Tibial artery (tissue), 4 donors: ENCODE measurements at regions not wholly inside any gene's neighbourhood (a gene's known extent, or its start where the extent isn't known, plus 50 kb on each side); places are given as distances from the start of the nearest gene placed in this dataset.
"Not testable (repeated sequence)": the region's sequence is repeated elsewhere in the genome, so short reads cannot be mapped to it uniquely, and the experiment has no call there.

Source experiments
- DNase-seq, 2 donors: peaks; one replicate each; pipeline ENCODE4 v3.0.0-alpha.2; 2019
- H3K27ac ChIP-seq, 2 donors: fragments of 200-600 bp; sonication (generic) in 1 of 2; 1 replicate in 1 of 2; 2 replicates in 1 of 2; pipeline ENCODE4 v1.5.1; 2018 to 2019; ENCODE audit warnings: mild to moderate bottlenecking in 1 of 2
- H3K27me3 ChIP-seq, 2 donors: fragments of 200-600 bp; sonication (generic) in 1 of 2; one replicate each; pipeline versions ENCODE4 v1.5.1 to v1.6.0; 2016 to 2019
- H3K36me3 ChIP-seq, 3 donors: fragments of 200-600 bp; sonication (generic) in 2 of 3; one replicate each; pipeline ENCODE4 v1.5.1; 2016 to 2019; ENCODE audit warnings: mild to moderate bottlenecking in 2 of 3
- H3K4me1 ChIP-seq, 4 donors: fragments of 200-600 bp; sonication (generic) in 2 of 4; 1 replicate in 3 of 4; 2 replicates in 1 of 4; pipeline ENCODE4 v1.5.1; 2016 to 2019
- H3K4me3 ChIP-seq, 2 donors: fragments of 200-600 bp; sonication (generic) in 1 of 2; 1 replicate in 1 of 2; 2 replicates in 1 of 2; pipeline ENCODE4 v1.5.1; 2018 to 2019; ENCODE audit warnings: mild to moderate bottlenecking in 2 of 2
- H3K9me3 ChIP-seq, 3 donors: fragments of 200-600 bp; sonication (generic) in 1 of 3; one replicate each; pipeline ENCODE4 v1.5.1; 2016 to 2019
- intact Hi-C: fragments of 100-400 bp; cut with DNase I; formaldehyde crosslinking; loops from one replicate; pipeline ENCODE4 v1.15.0; 2023; ENCODE audit warnings: low total_unique reads
- TF ChIP-seq, protein P1 (sequence below), 2 experiments: fragments of 200-600 bp in 1 of 2; fragments of 450-650 bp in 1 of 2; IDR thresholded peaks; one replicate each; pipeline ENCODE4 v1.5.1; 2017 to 2019; ENCODE audit warnings: antibody characterized with exemption in 2 of 2, mild to moderate bottlenecking in 1 of 2, moderate library complexity in 1 of 2

DNA sequence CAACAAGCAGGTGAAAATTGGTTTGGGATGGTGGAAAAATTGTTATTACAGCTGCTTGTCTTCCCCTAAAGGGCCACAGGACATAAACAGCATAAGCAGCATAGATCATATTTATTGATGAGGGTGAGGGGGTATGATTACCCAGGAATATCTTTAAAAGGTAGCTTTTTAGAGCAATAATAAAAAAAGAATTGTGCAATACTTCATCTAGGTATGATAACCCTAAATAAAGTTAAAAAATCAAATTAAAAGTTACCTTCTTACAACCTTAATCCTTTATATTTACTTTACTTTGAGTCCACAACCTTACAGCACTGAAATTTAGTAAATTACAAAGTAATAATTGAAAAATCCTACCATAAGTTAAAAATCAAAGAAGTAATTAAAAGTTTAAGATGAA, 653.3 kb upstream of the RGS18 start:
- TF ChIP-seq, protein P1, sequence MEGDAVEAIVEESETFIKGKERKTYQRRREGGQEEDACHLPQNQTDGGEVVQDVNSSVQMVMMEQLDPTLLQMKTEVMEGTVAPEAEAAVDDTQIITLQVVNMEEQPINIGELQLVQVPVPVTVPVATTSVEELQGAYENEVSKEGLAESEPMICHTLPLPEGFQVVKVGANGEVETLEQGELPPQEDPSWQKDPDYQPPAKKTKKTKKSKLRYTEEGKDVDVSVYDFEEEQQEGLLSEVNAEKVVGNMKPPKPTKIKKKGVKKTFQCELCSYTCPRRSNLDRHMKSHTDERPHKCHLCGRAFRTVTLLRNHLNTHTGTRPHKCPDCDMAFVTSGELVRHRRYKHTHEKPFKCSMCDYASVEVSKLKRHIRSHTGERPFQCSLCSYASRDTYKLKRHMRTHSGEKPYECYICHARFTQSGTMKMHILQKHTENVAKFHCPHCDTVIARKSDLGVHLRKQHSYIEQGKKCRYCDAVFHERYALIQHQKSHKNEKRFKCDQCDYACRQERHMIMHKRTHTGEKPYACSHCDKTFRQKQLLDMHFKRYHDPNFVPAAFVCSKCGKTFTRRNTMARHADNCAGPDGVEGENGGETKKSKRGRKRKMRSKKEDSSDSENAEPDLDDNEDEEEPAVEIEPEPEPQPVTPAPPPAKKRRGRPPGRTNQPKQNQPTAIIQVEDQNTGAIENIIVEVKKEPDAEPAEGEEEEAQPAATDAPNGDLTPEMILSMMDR (IDR thresholded peaks at IDR 0.05) = no peak
- Histone ChIP-seq H3K9me3 (no peaks in the 10 kb centered on the region), H3K27ac (no peak overlapping the region), H3K4me1 (no peaks in the 10 kb centered on the region), H3K36me3 (no peaks in the 10 kb centered on the region), H3K27me3 (no peaks in the 10 kb centered on the region), H3K4me3 (no peak overlapping the region)
- intact Hi-C loops = no loop called here
- no peak for DNase-seq

- Histone ChIP-seq H3K4me1 (no peaks in the 10 kb centered on the region), H3K27me3 (no peaks in the 10 kb centered on the region), H3K36me3 (no peaks in the 10 kb centered on the region), H3K9me3 (no peaks in the 10 kb centered on the region), H3K27ac (no peak overlapping the region), H3K4me3 (no peak overlapping the region)
- no peak for DNase-seq
- TF ChIP-seq, protein P1 (IDR thresholded peaks at IDR 0.05) = no peak
- intact Hi-C loops = no loop called here
These were observed 650.0 kb upstream of the RGS18 start for GRCh38 chr1:191508239-191508638.

GRCh38 chr1:191511480-191511879, 646.8 kb upstream of the RGS18 start:
- H3K4me3 ChIP-seq, H3K27me3 ChIP-seq, H3K4me1 ChIP-seq, H3K27ac ChIP-seq, intact Hi-C loops, DNase-seq, H3K9me3 ChIP-seq, H3K36me3 ChIP-seq: not testable (repeated sequence)

DNA sequence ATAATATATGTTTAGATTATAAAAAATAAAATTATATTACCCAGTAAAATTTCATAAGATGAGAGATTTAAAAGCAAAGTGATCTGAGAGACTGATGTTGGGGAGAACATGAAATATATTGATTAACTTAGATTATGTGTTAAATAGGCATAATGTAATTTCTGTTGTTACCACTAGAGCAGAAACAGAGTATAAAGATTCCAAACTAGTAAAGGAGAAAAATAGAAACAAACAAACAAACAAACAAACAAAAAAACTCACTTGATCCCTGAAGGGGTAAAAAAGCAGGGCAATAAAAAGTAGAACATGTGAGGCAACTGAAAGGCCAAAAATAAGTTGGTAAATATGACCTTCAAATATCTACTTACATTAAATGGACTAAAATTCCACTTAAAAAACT, 640.4 kb upstream of the RGS18 start:
- H3K27me3 ChIP-seq = no peaks in the 10 kb centered on the region
- no peak overlapping the region for H3K27ac ChIP-seq
- H3K4me3 ChIP-seq = no peak overlapping the region
- TF ChIP-seq, protein P1 (IDR thresholded peaks at IDR 0.05) = no peak
- intact Hi-C loops = no loop called here
- H3K36me3 ChIP-seq = no peaks in the 10 kb centered on the region
- H3K9me3 ChIP-seq = no peaks in the 10 kb centered on the region
- DNase-seq = no peak
- H3K4me1 ChIP-seq = no peaks in the 10 kb centered on the region

GRCh38 chr1:191519519-191519918, 638.7 kb upstream of the RGS18 start:
- Histone ChIP-seq H3K36me3 (no peaks in the 10 kb centered on the region), H3K4me3 (no peak overlapping the region), H3K27me3 (no peaks in the 10 kb centered on the region), H3K27ac (no peak overlapping the region), H3K9me3 (no peaks in the 10 kb centered on the region), H3K4me1 (no peaks in the 10 kb centered on the region)
- intact Hi-C loops = no loop called here
- TF ChIP-seq, protein P1 (IDR thresholded peaks at IDR 0.05) = no peak
- no peak for DNase-seq

- DNase-seq = no peak
- no peaks in the 10 kb centered on the region for H3K9me3 ChIP-seq
- TF ChIP-seq, protein P1 (IDR thresholded peaks at IDR 0.05) = no peak
- intact Hi-C loops = no loop called here
- no peaks in the 10 kb centered on the region for H3K27me3 ChIP-seq
- H3K36me3 ChIP-seq = no peaks in the 10 kb centered on the region
- no peak overlapping the region for H3K4me3 ChIP-seq
- no peaks in the 10 kb centered on the region for H3K4me1 ChIP-seq
- no peak overlapping the region for H3K27ac ChIP-seq
These were observed 637.9 kb upstream of the RGS18 start for GRCh38 chr1:191520345-191520744.

- H3K36me3 ChIP-seq, H3K27me3 ChIP-seq, H3K4me3 ChIP-seq, H3K9me3 ChIP-seq, DNase-seq, H3K4me1 ChIP-seq, intact Hi-C loops, H3K27ac ChIP-seq: not testable (repeated sequence)
These were observed 632.3 kb upstream of the RGS18 start for GRCh38 chr1:191525944-191526343.
